Duodenal mucosa (tissue), 2 donors: ENCODE measurements at regions not wholly inside any gene's neighbourhood (a gene's known extent, or its start where the extent isn't known, plus 50 kb on each side); places are given as distances from the start of the nearest gene placed in this dataset.

ENCODE experiments used
- H3K27ac ChIP-seq: one replicate; pipeline ENCODE4 v1.7.0; 2013; ENCODE audit warnings: low read depth, low read length
- H3K27me3 ChIP-seq, 2 donors: one replicate each; pipeline ENCODE4 v1.7.0; 2013; ENCODE audit warnings: low read length in 2 of 2, control low read depth in 1 of 2; ENCODE audit not compliant: insufficient read depth in 2 of 2, control insufficient read depth in 1 of 2
- H3K36me3 ChIP-seq, 2 donors: one replicate each; pipeline ENCODE4 v1.7.0; 2013; ENCODE audit warnings: low read length in 2 of 2, control low read depth in 1 of 2; ENCODE audit not compliant: insufficient read depth in 2 of 2, control insufficient read depth in 1 of 2
- H3K4me1 ChIP-seq, 2 donors: one replicate each; pipeline ENCODE4 v1.7.0; 2013; ENCODE audit warnings: low read length in 2 of 2, control low read depth in 1 of 2; ENCODE audit not compliant: insufficient read depth in 2 of 2, control insufficient read depth in 1 of 2
- H3K4me3 ChIP-seq, 2 donors: one replicate each; pipeline ENCODE4 v1.7.0; 2013; ENCODE audit warnings: low read length in 2 of 2, low read depth in 1 of 2
- H3K9ac ChIP-seq, 2 donors: one replicate each; pipeline ENCODE4 v1.7.0; 2013; ENCODE audit warnings: low read length in 2 of 2, low read depth in 1 of 2
- H3K9me3 ChIP-seq, 2 donors: one replicate each; pipeline ENCODE4 v1.7.0; 2013; ENCODE audit warnings: low read length in 2 of 2, control low read depth in 1 of 2; ENCODE audit not compliant: control insufficient read depth in 1 of 2

GRCh38 chr11:72511393-72512047, 77.2 kb upstream of the CLPB start:
- Histone ChIP-seq H3K36me3 (no peaks in the 10 kb centered on the region), H3K9ac (no peak overlapping the region), H3K27me3 (no peaks in the 10 kb centered on the region), H3K9me3 (peaks cover 6 to 8% of the 10 kb centered on the region in 2 donors), H3K4me3 (no peak overlapping the region), H3K27ac (no peak overlapping the region), H3K4me1 (no peaks in the 10 kb centered on the region)

GRCh38 chr11:72507050-72507449, 72.7 kb upstream of the CLPB start:
- H3K36me3 ChIP-seq, result no peaks in the 10 kb centered on the region
- H3K4me1 ChIP-seq, result no peaks in the 10 kb centered on the region
- no peak overlapping the region for H3K9ac ChIP-seq
- no peaks in the 10 kb centered on the region for H3K27me3 ChIP-seq
- H3K4me3 ChIP-seq, result no peak overlapping the region
- no peak overlapping the region for H3K27ac ChIP-seq
- H3K9me3 ChIP-seq, result peaks cover 6 to 8% of the 10 kb centered on the region in 2 donors

GRCh38 chr11:72497731-72498130, 63.4 kb upstream of the CLPB start:
- no peaks in the 10 kb centered on the region for H3K4me1 ChIP-seq
- no peak overlapping the region for H3K4me3 ChIP-seq
- H3K27ac ChIP-seq, result no peak overlapping the region
- no peak overlapping the region for H3K9ac ChIP-seq
- no peaks in the 10 kb centered on the region for H3K36me3 ChIP-seq
- H3K27me3 ChIP-seq, result no peaks in the 10 kb centered on the region
- peaks cover 2 to 7% of the 10 kb centered on the region in 2 donors for H3K9me3 ChIP-seq

GRCh38 chr11:72494109-72494429, 59.7 kb upstream of the CLPB start:
- Histone ChIP-seq H3K9me3 (no peaks in the 10 kb centered on the region), H3K4me1 (no peaks in the 10 kb centered on the region), H3K36me3 (no peaks in the 10 kb centered on the region), H3K4me3 (no peak overlapping the region), H3K27ac (no peak overlapping the region), H3K27me3 (peaks cover 0 to 2% of the 10 kb centered on the region in 2 donors), H3K9ac (no peak overlapping the region)

GRCh38 chr11:72493426-72494108, 59.2 kb upstream of the CLPB start:
- H3K4me1 ChIP-seq, result no peaks in the 10 kb centered on the region
- H3K9me3 ChIP-seq, result no peaks in the 10 kb centered on the region
- no peak overlapping the region for H3K9ac ChIP-seq
- peaks cover 0 to 2% of the 10 kb centered on the region in 2 donors for H3K27me3 ChIP-seq
- H3K36me3 ChIP-seq, result no peaks in the 10 kb centered on the region
- H3K4me3 ChIP-seq, result no peak overlapping the region
- H3K27ac ChIP-seq, result no peak overlapping the region

GRCh38 chr11:72491001-72491400, 56.7 kb upstream of the CLPB start:
- no peak overlapping the region for H3K27ac ChIP-seq
- H3K4me3 ChIP-seq, result no peak overlapping the region
- H3K9me3 ChIP-seq, result no peaks in the 10 kb centered on the region
- no peaks in the 10 kb centered on the region for H3K4me1 ChIP-seq
- H3K36me3 ChIP-seq, result no peaks in the 10 kb centered on the region
- peaks cover 0 to 4% of the 10 kb centered on the region in 2 donors for H3K27me3 ChIP-seq
- H3K9ac ChIP-seq, result no peak overlapping the region
